ENCODE measurements at regions not wholly inside any gene's neighbourhood (a gene's known extent, or its start where the extent isn't known, plus 50 kb on each side); places are given as distances from the start of the nearest gene placed in this dataset.

GRCh38 chr4:83864097-83864817, 328.3 kb downstream of the GPAT3 start:
- no peaks in the 10 kb centered on the region for H3K9me3 Mint-ChIP-seq
- no peaks in the 10 kb centered on the region for H3K27me3 Mint-ChIP-seq (ENCODE audit: low read depth in 2 of 2)
- Histone ChIP-seq H3K9me3 (ENCODE audit: control insufficient read depth, insufficient read depth, low read length) (no peaks in the 10 kb centered on the region), H3K4me3 (ENCODE audit: low read length) (no peak overlapping the region), H3K27me3 (ENCODE audit: control insufficient read depth, insufficient read depth, low read length) (no peaks in the 10 kb centered on the region), H3K27ac (ENCODE audit: low read length) (no peak overlapping the region), H3K4me1 (ENCODE audit: control insufficient read depth, insufficient read depth, low read length) (no peaks in the 10 kb centered on the region), H3K36me3 (ENCODE audit: control insufficient read depth, insufficient read depth, low read length) (no peaks in the 10 kb centered on the region)
- H3K36me3 Mint-ChIP-seq = no peaks in the 10 kb centered on the region
- intact Hi-C loops (cut with micrococcal nuclease) = no loop called here
- no peak overlapping the region for H3K4me3 Mint-ChIP-seq
- no peak for DNase-seq
- no peak overlapping the region for H3K27ac Mint-ChIP-seq
- WGBS (ENCODE audit: insufficient coverage) = 72% methylated on average over 4 of the region's 4 CpGs
- no peaks in the 10 kb centered on the region for H3K4me1 Mint-ChIP-seq
- TF ChIP-seq, protein P1, sequence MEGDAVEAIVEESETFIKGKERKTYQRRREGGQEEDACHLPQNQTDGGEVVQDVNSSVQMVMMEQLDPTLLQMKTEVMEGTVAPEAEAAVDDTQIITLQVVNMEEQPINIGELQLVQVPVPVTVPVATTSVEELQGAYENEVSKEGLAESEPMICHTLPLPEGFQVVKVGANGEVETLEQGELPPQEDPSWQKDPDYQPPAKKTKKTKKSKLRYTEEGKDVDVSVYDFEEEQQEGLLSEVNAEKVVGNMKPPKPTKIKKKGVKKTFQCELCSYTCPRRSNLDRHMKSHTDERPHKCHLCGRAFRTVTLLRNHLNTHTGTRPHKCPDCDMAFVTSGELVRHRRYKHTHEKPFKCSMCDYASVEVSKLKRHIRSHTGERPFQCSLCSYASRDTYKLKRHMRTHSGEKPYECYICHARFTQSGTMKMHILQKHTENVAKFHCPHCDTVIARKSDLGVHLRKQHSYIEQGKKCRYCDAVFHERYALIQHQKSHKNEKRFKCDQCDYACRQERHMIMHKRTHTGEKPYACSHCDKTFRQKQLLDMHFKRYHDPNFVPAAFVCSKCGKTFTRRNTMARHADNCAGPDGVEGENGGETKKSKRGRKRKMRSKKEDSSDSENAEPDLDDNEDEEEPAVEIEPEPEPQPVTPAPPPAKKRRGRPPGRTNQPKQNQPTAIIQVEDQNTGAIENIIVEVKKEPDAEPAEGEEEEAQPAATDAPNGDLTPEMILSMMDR (IDR thresholded peaks at IDR 0.05) = no peak
- ATAC-seq = no peak

- no peaks in the 10 kb centered on the region for H3K4me1 ChIP-seq (ENCODE audit: control insufficient read depth, insufficient read depth, low read length)
- H3K36me3 ChIP-seq (ENCODE audit: control insufficient read depth, insufficient read depth, low read length) = no peaks in the 10 kb centered on the region
- Mint-ChIP-seq H3K27me3 (ENCODE audit: low read depth in 2 of 2) (no peaks in the 10 kb centered on the region), H3K4me3 (no peak overlapping the region), H3K9me3 (no peaks in the 10 kb centered on the region), H3K27ac (no peak overlapping the region), H3K36me3 (no peaks in the 10 kb centered on the region), H3K4me1 (no peaks in the 10 kb centered on the region)
- DNase-seq = no peak
- intact Hi-C loops (cut with micrococcal nuclease) = no loop called here
- no peaks in the 10 kb centered on the region for H3K9me3 ChIP-seq (ENCODE audit: control insufficient read depth, insufficient read depth, low read length)
- no peaks in the 10 kb centered on the region for H3K27me3 ChIP-seq (ENCODE audit: control insufficient read depth, insufficient read depth, low read length)
- 92% methylated on average over 6 of the region's 10 CpGs for WGBS (ENCODE audit: insufficient coverage)
- TF ChIP-seq, protein P1 (IDR thresholded peaks at IDR 0.05) = no peak
- H3K4me3 ChIP-seq (ENCODE audit: low read length) = no peak overlapping the region
- H3K27ac ChIP-seq (ENCODE audit: low read length) = no peak overlapping the region
- ATAC-seq = no peak
Measured at GRCh38 chr4:83862471-83862870, 326.6 kb downstream of the GPAT3 start.

DNA sequence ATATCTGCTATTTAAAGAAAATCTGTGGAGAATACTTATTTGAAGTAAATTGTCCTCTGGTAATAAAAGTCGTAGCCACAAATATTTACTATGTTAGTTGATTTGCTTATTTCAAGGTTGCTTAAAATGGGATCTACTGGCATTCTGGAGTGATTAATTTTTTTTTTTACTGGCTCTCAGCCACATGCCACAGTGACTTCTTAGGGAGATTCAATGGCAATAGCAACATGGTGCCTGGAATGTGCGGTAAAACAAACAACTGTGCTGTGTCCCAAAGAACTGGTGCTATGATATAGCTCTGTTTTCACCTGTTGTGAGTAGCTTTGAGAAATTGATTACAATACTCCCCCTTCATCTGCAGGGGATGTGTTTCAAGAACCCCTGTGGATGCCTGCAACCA, 324.3 kb downstream of the GPAT3 start:
- TF ChIP-seq, protein P1 (IDR thresholded peaks at IDR 0.05) = no peak
- Histone ChIP-seq H3K4me1 (ENCODE audit: control insufficient read depth, insufficient read depth, low read length) (no peaks in the 10 kb centered on the region), H3K4me3 (ENCODE audit: low read length) (no peak overlapping the region), H3K9me3 (ENCODE audit: control insufficient read depth, insufficient read depth, low read length) (no peaks in the 10 kb centered on the region), H3K27ac (ENCODE audit: low read length) (no peak overlapping the region), H3K27me3 (ENCODE audit: control insufficient read depth, insufficient read depth, low read length) (no peaks in the 10 kb centered on the region), H3K36me3 (ENCODE audit: control insufficient read depth, insufficient read depth, low read length) (no peaks in the 10 kb centered on the region)
- 91% methylated on average over 2 of the region's 2 CpGs for WGBS (ENCODE audit: insufficient coverage)
- intact Hi-C loops (cut with micrococcal nuclease) = no loop called here
- ATAC-seq (no peak), DNase-seq (no peak)
- Mint-ChIP-seq H3K27ac (no peak overlapping the region), H3K4me3 (no peak overlapping the region), H3K27me3 (ENCODE audit: low read depth in 2 of 2) (no peaks in the 10 kb centered on the region), H3K4me1 (no peaks in the 10 kb centered on the region), H3K9me3 (no peaks in the 10 kb centered on the region), H3K36me3 (no peaks in the 10 kb centered on the region)

GRCh38 chr4:83858131-83858530, 322.2 kb downstream of the GPAT3 start:
- intact Hi-C loops (cut with micrococcal nuclease) = no loop called here
- no peak for ATAC-seq
- TF ChIP-seq, protein P1 (IDR thresholded peaks at IDR 0.05) = no peak

More at GRCh38 chr4:83858131-83858530, 322.2 kb downstream of the GPAT3 start:
- WGBS (ENCODE audit: insufficient coverage) = 88% methylated on average over 4 of the region's 5 CpGs
- H3K4me1 ChIP-seq (ENCODE audit: control insufficient read depth, insufficient read depth, low read length) = no peaks in the 10 kb centered on the region
- Mint-ChIP-seq H3K27ac (no peak overlapping the region), H3K27me3 (ENCODE audit: low read depth in 2 of 2) (no peaks in the 10 kb centered on the region), H3K4me1 (no peaks in the 10 kb centered on the region), H3K4me3 (no peak overlapping the region), H3K9me3 (no peaks in the 10 kb centered on the region), H3K36me3 (no peaks in the 10 kb centered on the region)
- H3K27me3 ChIP-seq (ENCODE audit: control insufficient read depth, insufficient read depth, low read length) = no peaks in the 10 kb centered on the region
- H3K36me3 ChIP-seq (ENCODE audit: control insufficient read depth, insufficient read depth, low read length) = no peaks in the 10 kb centered on the region
- no peak for DNase-seq
- no peak overlapping the region for H3K4me3 ChIP-seq (ENCODE audit: low read length)
- H3K9me3 ChIP-seq (ENCODE audit: control insufficient read depth, insufficient read depth, low read length) = no peaks in the 10 kb centered on the region
- no peak overlapping the region for H3K27ac ChIP-seq (ENCODE audit: low read length)
